ENCODE measurements at regions not wholly inside any gene's neighbourhood (a gene's known extent, or its start where the extent isn't known, plus 50 kb on each side); places are given as distances from the start of the nearest gene placed in this dataset.
"Not testable (repeated sequence)": the region's sequence is repeated elsewhere in the genome, so short reads cannot be mapped to it uniquely, and the experiment has no call there.

DNA sequence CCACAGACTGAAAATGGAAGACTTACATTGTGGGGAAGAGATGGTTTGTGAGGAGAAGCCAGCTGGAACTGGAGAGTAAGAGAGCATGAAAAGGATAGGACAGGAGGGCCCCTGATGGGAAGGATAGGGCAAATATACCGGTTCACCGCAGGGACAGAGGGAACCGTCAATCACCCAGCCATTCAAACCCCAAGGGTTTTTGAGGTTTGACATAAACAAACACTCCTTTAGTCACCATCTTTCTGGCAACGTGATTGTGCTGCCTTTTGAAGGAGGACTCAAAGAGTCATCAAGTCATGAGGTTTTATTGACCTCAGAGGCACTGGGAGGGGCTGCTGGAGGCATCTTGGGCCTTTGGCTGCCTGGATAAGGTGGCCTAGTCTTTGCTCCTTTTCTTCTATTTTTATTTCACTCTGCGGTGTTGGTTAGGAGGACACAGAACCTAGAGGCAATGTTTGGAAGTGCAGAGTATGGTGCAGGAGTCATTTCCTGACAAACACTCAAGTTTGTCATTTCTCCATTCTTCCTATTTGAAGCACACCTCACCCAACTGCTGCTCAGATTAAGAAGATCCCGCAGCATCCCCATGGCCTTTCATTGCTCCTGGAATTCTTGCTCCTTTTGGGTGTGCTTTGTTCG, 487.3 kb upstream of the SPRED2 start:
- no peak for TF ChIP-seq ZNF274 (IDR thresholded peaks at IDR 0.05; ENCODE audit: low read depth, low read length)
- no peak overlapping the region for H3K4me3 ChIP-seq (ENCODE audit: low read length)

DNA sequence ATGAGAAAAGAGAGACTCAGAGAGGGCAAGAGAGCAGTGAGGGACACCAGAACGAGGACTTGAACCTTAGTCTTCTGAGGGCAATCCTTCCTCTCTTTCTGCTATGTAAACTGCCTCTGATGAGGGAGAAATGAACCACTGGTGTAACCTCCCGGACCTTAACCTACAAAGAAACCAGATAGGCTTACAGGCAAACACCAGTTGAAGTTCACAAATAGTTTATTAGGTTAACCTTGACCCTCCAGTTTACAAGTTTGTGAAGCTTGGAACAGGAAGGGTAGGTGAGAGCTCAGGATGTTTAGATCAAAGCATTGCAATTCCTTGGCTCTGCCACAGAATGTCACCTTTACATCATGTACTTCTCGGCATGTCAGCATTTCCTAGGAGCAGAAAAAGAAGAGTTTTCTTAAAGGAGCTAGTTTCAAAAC, 486.4 kb upstream of the SPRED2 start:
- no peak for TF ChIP-seq ZNF274 (IDR thresholded peaks at IDR 0.05; ENCODE audit: low read depth, low read length)
- H3K4me3 ChIP-seq (ENCODE audit: low read length): no peak overlapping the region

GRCh38 chr2:65917986-65918385, 485.6 kb upstream of the SPRED2 start:
- H3K4me3 ChIP-seq (ENCODE audit: low read length): no peak overlapping the region
- TF ChIP-seq ZNF274 (IDR thresholded peaks at IDR 0.05; ENCODE audit: low read depth, low read length): no peak

DNA sequence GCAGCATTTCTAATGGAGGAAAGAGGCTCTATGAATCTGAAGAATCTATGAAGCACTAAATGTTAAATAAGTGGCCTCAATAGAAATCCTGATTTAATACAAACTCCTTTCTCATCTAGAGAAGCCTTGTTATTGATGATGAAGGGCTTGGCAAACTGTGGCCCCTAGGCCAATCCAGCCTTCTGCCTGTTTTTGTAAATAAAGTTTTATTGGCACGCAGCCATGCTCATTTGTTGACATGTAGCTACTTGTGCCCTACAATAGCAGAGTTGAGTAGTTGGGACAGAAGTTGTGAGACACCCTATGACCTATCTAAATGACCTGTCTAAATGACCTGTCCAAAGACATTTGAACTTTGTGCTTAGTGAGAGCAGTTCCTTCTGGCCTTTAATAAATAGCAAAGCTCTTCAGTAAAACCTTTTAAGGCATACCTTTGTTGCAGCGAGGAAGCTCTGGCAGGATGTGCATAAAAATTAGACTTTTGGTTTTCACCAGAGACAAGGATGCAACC, 484.4 kb upstream of the SPRED2 start:
- H3K4me3 ChIP-seq (ENCODE audit: low read length): no peak overlapping the region
- TF ChIP-seq ZNF274 (IDR thresholded peaks at IDR 0.05; ENCODE audit: low read depth, low read length): no peak

GRCh38 chr2:65916177-65916576, 483.8 kb upstream of the SPRED2 start:
- TF ChIP-seq ZNF274 (IDR thresholded peaks at IDR 0.05; ENCODE audit: low read depth, low read length): no peak
- H3K4me3 ChIP-seq (ENCODE audit: low read length): no peak overlapping the region

DNA sequence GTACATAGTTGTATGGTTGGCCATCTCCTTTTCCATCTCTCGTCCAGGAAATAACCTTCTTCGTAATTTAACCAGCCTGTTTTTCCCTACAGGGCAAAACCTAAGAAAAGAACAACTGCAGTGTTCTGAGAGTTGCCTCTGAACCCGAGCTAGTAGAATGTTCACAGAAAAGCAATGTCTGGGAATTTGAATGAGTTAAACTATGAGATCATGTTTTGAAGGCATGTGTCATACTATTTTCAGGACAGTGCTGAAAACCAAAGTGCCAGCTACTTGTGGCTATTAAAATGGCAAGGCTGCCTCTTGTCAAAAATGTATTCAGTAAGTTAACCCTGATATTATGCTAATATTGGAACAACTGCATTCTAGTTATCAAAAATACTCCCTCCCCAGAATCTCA, 482.9 kb upstream of the SPRED2 start:
- H3K4me3 ChIP-seq (ENCODE audit: low read length): no peak overlapping the region
- no peak for TF ChIP-seq ZNF274 (IDR thresholded peaks at IDR 0.05; ENCODE audit: low read depth, low read length)

GRCh38 chr2:65914244-65914786, 481.9 kb upstream of the SPRED2 start:
- H3K4me3 ChIP-seq (ENCODE audit: low read length): no peak overlapping the region
- TF ChIP-seq ZNF274 (IDR thresholded peaks at IDR 0.05; ENCODE audit: low read depth, low read length): no peak

DNA sequence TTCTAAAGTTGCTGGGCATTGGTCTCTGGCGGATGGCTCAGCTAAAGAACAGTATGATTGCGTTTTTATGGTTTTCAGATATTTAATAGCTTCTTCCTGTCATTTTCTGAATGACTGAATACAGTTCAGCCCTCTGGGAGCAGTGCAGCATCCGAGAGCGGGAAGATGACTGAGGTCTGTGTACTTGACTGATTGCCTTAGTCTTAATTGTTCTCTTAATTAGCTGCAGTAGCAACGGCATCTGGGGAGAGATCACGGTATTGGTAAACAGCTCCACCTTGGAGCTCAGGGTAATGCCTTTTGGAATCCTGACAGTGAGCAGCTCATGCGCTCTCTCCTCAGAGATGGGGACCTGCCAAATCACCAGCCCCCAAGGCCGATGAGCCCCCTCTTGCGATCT, 481.4 kb upstream of the SPRED2 start:
- H3K4me3 ChIP-seq (ENCODE audit: low read length): no peak overlapping the region
- no peak for TF ChIP-seq ZNF274 (IDR thresholded peaks at IDR 0.05; ENCODE audit: low read depth, low read length)

GRCh38 chr2:65901756-65902155, 469.4 kb upstream of the SPRED2 start:
- TF ChIP-seq ZNF274 (IDR thresholded peaks at IDR 0.05; ENCODE audit: low read depth, low read length): no peak
- no peak overlapping the region for H3K4me3 ChIP-seq (ENCODE audit: low read length)

GRCh38 chr2:65896446-65896845, 464.0 kb upstream of the SPRED2 start:
- H3K4me3 ChIP-seq (ENCODE audit: low read length): no peak overlapping the region
- no peak for TF ChIP-seq ZNF274 (IDR thresholded peaks at IDR 0.05; ENCODE audit: low read depth, low read length)

GRCh38 chr2:65890131-65890530, 457.7 kb upstream of the SPRED2 start:
- not testable (repeated sequence) for H3K4me3 ChIP-seq (ENCODE audit: low read length)

DNA sequence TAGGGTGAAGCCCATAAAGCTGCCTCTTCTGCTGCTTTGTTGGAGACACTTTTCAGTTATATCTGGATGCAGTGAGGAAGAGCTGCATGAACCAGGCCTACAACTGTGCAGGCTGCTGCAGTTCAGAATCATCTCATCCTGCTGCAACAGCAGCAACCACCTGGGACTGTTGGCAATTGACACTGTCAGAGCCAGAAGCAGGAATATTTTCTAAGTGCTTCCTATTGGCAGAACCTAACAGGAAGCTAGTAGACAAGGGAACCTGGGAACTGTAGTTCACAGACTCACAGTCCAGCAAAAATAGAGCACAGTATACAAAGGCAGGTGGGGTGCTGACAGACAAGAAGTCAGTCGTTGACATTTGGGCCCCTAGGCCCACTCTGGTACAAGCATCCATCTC, 452.9 kb upstream of the SPRED2 start:
- H3K4me3 ChIP-seq (ENCODE audit: low read length): no peak overlapping the region
- no peak for TF ChIP-seq ZNF274 (IDR thresholded peaks at IDR 0.05; ENCODE audit: low read depth, low read length)

- no peak for TF ChIP-seq ZNF274 (IDR thresholded peaks at IDR 0.05; ENCODE audit: low read depth, low read length)
- H3K4me3 ChIP-seq (ENCODE audit: low read length): no peak overlapping the region
Observed at GRCh38 chr2:65881592-65881991, 449.2 kb upstream of the SPRED2 start.

DNA sequence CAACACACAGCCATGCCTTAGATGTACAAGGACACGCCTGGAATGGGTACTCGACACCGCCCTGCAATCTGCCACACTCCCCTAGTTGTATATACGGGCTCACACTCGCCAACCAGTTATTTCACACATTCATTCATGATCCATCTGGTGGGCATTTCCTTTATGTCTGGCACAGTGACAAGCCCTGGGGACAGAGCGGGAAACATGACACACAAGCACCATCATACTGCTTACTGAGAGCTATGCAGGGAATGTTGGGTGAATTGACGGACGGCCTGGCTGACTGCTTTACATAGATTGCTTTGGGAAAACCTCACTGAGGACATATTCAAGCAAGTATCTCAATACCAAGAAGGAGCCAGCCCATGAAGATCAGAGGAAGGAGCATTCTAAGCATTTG, 448.0 kb upstream of the SPRED2 start:
- no peak for TF ChIP-seq ZNF274 (IDR thresholded peaks at IDR 0.05; ENCODE audit: low read depth, low read length)
- H3K4me3 ChIP-seq (ENCODE audit: low read length): no peak overlapping the region

GRCh38 chr2:65878011-65878340, 445.6 kb upstream of the SPRED2 start:
- H3K4me3 ChIP-seq (ENCODE audit: low read length): no peak overlapping the region
- no peak for TF ChIP-seq ZNF274 (IDR thresholded peaks at IDR 0.05; ENCODE audit: low read depth, low read length)
